Frontal cortex (tissue), 3 donors: ENCODE measurements at regions not wholly inside any gene's neighbourhood (a gene's known extent, or its start where the extent isn't known, plus 50 kb on each side); places are given as distances from the start of the nearest gene placed in this dataset.
A peak's percentile ranks its signal among the peaks of the same experiment; 100 is the strongest.
"Not testable (repeated sequence)": the region's sequence is repeated elsewhere in the genome, so short reads cannot be mapped to it uniquely, and the experiment has no call there.

Source experiments
- DNase-seq, 2 donors: peaks; one replicate each; pipeline ENCODE4 v3.0.0; 2012; ENCODE audit warnings: low spot score in 2 of 2
- FAIRE-seq: peaks from 2 replicates; lab custom pipeline; 2012; peaks lifted over from hg19 to GRCh38; lab: Jason Lieb, UNC
- donor health status: control.
- donor health status: control.
- donor health status: control.

DNA sequence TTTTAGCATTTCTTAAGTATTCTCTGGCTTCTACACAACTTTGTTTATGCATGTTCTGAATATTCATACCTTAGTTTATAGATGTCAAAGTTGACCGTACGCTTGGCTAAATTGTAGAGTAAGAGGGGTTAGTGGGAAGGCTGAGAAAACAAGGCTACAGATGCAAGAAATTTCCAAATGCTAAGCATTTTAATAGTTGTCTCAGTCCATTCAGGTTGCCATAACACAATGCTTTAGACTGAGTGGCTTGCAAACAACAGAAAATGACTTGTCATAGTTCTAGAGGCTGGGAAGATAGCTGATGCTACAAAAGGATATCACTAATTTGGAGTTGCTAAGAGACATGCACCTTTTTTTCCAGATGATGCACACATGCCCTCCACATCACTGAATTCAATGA is 53.0 kb upstream of the C1QTNF3 start:
- DNase-seq, FAIRE-seq: not testable (repeated sequence)

DNA sequence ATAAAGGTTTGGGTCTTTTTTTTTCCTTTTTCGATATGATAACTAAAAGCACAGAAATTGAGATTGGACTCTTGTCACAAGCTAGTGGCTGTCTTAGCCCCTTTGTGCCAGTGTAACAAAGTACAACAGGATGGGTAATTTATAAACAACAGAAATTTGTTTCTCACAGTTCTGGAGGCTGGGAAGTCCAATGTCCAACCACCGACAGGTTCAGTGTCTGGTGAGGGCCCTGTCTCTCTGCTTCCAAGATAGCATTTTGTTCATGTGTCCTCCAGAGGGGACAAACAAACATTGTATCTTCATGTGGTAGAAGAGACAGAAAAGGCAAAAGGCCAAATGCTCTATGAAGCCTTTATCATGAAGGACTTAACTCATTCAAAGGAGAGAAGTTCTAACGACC is 56.9 kb upstream of the C1QTNF3 start:
- not testable (repeated sequence) for FAIRE-seq, DNase-seq

DNA sequence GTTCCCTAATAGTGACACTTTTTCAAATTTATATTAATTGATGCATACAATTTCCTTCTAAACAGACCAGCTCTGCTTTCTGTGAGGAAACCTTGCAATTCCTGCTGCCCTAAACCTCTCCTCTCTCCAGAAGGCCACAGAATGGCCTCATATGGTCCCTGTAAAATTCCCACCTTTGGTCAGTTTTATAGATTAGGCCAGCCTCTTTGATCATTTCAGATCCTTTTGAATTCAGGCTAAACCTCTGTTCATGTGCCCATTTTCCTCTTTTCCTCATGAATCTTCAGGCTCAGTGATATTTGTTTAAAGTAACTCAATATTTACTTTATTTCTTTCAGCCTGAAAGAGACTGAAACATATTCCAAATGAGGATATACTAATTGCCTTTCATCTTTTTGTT is 58.6 kb upstream of the C1QTNF3 start:
- not testable (repeated sequence) for DNase-seq
- FAIRE-seq: peak; percentile 37

DNA sequence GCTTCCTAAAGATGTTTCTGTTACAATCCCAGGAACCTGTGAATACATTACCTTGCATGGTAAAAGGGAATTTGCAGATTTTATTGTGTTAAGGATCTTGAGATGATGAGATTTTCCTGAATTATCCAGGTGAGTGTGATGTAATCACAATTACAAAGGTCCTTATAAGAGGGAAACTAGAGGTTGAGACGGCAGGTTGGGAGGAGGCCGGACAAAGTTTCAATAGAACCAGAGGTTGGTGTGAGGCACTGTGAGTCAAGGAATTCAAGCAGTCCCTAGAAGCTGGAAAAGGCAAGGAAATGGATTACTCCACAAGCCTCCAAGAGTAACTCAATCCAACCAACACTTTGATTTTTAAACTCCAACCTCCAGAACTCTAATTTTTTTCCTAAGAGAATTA is 65.9 kb upstream of the C1QTNF3 start:
- DNase-seq, FAIRE-seq: not testable (repeated sequence)

DNA sequence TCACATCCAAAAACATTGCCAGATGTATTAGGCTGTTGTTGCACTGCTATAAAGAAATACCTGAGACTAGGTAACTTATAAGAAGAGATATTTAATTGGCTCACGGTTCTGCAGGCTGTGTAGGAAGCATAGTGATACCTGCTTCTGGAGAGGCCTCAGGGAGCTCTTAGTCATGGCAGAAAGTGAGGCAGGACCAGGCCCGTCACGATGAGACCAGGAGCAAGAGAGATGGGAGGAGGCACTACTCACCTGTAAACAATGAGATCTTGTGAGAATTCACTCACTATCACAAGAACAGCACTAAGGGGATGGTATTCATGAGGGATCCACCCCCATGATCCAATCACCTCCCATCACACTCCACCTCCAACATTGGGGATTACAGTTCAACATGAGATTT is 81.3 kb upstream of the C1QTNF3 start:
- not testable (repeated sequence) for DNase-seq, FAIRE-seq

DNA sequence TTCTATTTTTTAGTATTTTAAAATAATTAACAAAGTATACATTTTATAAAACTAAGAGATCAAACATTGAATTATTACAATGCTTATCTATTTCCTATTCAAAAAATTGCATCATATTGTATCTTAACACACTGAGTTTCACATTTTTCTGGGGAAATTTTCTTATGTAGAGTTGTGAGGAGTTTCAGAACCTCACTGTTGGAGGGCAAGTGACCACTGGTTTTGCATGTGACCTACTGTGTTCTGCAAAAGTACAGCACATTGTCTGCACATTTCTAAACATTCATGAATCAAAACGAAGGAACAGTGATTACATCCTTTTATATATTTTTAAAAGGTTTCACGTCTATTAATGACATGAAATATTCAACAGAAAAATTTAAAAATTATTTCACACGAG is 82.3 kb upstream of the C1QTNF3 start:
- DNase-seq, FAIRE-seq: not testable (repeated sequence)

DNA sequence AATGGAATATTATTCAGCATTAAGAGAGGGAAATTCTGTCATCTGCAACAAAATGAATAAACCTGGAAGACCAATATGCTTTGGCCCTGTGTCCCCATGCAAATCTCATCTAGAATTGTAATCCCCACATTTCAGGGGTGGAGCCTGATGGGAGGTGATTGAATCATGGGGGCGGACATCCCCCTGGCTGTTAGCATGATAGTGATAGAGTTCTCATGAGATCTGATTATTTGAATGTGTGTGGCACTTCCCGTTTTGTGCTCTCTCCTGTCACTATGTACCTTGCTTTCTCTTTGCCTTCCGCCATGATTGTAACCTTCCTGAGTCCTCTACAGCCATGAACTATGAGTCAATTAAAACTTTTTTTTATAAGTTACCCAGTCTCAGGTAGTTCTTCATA is 83.7 kb upstream of the C1QTNF3 start:
- not testable (repeated sequence) for DNase-seq, FAIRE-seq

DNA sequence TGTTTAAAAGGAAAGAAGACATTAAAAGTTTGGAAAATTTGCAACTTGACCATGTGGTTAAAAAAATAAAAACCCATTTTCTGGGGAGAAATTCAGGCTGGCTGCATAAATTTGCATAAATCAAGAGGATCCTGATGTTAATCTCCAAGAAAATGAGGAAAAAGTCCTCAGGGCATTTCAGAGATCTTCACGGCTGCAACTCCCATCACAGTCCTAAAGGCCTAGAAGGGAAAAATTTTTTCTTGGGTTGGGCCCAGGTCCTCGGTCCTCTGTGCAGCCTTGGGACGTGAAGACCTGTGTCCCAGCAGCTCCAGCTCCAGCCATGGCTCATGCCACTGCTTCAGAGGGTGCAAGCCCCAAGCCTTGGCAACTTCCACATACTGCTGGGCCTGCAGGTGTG is 84.8 kb upstream of the C1QTNF3 start:
- DNase-seq, FAIRE-seq: not testable (repeated sequence)

DNA sequence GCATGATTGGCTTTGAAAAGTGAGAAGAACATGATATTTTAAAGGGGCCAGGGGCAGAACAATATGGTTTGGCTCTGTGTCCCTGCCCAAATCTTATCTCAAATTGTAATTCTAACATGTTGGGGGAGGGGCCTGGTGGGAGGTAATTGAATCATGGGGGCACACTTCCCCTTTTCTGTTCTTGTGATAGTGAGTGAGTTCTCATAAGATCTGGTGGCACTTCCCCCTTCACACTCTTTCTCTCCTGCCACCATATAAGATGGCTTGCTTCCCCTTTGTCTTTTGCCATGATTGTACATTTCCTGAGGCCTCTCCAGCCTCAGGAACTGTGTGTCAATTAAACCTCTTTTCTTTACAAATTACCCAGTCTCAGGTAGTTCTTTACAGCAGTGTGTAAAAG is 85.9 kb upstream of the C1QTNF3 start:
- FAIRE-seq, DNase-seq: not testable (repeated sequence)

DNA sequence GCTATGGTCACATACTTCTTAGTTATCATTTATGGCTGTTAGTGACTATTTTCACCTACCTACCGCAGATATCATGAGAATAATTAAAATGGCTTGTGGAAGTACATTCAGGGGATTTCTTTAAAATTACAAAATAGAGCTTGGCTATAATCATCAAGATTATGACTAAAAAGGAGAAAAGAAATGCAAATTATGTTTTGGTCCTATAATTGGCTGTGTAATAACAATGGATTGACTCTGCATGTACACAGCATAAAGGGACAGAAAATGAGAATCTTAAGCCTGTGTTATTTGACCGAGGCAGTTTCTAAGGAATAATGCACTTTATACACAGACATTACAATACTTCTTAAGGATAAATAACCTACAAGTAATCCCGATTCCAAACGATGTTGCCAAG is 112.0 kb upstream of the C1QTNF3 start:
- not testable (repeated sequence) for DNase-seq, FAIRE-seq

DNA sequence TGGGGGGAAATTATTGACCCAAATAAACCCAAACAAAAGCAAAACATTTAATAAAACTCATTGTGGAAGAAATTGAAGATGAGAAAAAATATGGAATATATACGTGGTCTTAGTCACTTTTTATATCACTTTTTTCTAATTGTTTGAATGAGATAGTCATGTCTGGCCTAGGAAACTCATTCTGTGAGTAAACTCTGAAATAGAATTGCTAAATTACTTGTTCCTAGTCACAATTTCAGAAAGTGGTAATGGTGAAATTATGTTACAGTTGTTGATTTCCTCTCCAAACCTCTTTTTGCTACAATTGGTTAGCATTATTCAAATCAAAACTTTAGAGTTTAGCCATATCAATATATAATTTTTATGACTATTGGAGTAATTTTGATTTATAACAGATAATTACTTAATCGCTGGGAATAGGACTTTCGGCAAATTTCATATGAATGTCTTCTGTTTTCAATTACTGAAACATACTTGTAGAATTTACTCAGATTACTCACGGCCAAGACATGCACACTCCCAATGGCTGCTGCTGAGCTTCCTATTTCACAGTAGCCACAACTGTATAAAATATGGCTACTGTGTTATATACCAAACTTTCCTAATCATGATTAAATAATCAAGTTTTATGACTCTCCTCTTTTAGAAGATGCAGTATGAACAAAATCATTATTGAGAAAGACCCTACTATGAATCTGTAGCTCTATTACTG is 113.8 kb upstream of the C1QTNF3 start:
- not testable (repeated sequence) for FAIRE-seq, DNase-seq

DNA sequence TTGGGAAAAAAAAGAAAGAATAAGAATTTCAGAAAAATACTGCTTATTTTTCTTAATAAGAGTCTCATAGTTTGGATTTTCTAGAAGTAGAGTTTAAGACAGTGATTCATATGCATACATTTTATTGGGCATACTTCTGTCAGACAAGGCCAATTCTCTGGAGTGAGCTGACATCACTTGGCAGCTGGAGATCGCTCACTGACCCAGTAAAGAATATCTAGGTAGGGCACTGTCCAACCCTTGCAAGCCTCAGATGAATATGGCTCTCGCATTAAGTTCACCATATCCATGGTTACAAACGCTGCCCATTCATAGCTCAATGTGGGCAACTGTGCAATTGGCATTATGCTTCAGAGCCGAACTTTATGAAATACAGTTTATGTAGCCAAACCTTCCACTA is 117.9 kb upstream of the C1QTNF3 start:
- FAIRE-seq, DNase-seq: not testable (repeated sequence)

DNA sequence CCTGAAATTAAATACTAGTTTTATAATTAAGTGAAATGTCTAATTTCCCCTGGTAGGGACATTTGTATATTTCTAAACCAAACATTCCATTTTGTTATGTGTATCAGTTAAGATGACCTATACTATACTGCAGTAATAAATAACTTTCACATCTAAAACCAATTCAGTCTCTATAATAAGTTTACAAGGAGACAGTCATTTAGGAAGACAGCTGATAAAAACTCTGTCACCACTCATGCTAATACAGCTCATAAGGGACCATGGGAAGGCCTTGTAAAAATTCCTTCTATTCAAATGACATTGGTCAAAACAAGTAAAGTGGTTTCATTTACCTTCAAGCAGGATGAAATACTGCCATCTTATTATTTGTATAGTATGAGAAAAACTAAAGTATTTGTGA is 128.4 kb upstream of the C1QTNF3 start:
- FAIRE-seq, DNase-seq: not testable (repeated sequence)

DNA sequence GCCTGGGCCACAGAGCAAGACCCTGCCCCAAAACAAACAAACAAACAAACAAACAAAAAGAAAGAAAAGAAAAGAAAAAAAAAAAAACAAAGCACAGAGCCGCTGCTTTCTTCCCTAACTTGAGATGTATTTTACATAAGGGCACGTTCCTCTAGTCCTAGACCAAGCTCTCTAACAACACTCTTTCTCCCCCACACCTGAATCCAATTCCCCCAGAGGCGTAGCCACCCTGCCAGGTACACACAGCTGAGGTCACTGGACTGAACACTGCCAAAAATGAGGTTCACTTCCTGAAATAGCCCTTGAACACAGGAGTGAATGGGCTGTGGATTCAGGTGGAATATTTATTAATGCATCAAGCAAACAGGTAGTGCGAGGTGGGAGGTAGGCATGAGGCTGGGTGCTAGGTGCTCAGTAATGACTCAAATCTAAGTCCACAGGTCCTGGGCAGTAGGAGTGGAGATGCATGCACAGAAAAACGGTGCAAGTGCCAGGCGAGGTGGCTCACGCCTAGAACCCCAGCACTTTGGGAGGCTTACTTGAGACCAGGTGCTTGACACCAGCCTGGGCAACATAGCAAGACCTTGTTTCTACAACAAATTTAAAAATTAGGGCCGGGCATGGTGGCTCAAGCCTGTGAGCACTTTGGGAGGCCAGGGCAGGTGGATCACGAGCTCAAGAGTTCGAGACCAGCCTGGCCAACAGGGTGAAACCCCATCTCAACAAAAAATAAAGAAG is 136.6 kb upstream of the C1QTNF3 start:
- not testable (repeated sequence) for FAIRE-seq, DNase-seq

DNA sequence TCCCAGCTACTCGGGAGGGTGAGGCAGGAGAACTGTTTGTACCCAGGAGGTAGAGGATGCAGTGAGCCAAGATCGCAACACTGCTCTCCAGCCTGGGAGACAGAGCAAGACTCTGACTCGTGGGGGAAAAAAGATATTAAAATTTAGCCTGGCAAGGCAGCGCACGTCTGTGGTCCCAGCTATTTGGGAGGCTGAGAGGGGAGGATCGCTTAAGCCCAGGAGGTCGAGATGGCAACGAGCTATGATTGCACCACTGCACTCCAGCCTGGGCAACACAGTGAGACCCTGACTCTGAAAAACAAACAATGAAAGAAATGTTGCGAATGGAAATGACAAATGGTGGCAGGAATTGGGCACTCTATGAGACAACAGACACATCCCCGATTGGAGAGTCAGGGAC is 137.2 kb upstream of the C1QTNF3 start:
- not testable (repeated sequence) for DNase-seq, FAIRE-seq

DNA sequence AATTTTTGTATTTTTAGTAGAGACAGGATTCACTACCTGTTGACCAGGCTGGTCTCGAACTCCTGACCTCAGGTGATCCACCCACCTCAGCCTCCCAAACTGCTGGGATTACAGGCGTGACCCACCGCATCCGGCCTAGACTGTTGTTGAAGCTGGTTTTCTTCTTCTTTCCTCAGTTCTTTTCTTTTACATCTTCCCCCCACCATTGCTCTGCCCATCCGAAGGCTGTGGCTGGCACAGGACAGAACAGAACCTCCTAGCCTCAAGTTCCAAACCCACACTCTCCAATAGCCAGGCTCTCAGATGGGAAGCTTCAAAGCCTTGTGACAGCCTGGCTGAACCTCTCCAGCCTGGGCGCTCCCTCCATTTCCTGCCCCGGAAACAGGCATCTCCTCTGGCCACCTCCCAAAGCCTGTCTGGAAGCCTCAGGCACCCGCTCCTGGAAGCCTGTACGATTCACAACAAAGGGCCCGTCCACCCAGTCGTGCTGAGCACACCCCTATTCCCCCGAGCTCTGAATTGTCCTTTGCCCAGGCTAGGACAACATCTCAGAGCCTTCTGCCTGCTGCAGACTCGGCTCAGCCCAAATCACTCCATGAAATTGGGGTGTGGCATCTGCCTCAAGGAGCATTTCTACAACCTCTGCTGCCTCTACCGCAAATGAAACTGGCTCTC is 138.1 kb upstream of the C1QTNF3 start:
- not testable (repeated sequence) for FAIRE-seq, DNase-seq

DNA sequence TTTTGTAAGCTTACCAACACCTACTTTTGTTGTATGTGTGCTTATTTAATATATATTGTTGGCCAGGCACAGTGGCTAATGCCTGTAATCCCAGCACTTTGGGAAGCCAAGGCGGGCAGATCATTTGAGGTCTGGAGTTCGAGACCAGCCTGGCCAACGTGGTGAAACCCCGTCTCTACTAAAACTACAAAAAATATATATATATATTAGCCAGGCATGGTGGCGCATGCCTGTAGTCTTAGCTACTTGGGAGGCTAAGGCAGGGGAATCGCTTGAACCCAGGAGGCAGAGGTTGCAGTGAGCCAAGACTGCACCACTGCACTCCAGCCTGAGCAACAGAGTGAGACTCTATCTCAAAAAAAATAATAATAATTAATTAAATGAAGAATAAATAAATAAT is 142.0 kb upstream of the C1QTNF3 start:
- FAIRE-seq, DNase-seq: not testable (repeated sequence)

DNA sequence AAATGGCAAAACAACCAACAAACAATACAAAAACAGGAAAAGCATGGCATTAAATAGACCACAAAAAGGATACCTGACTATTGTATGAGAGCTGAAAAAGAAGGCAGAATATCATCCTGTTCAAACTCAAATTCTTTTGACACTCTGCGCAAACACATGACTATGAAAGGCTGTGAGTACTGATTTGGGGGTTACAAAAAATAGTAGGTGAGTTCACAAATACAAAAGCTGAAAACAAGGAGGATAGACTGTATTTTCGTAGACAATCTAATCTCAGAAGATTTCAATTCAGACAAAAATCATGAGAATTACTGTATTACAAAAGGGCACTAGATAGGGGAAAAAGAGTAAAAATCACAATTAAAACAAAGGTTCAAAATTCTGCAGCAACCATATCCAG is 142.6 kb upstream of the C1QTNF3 start:
- not testable (repeated sequence) for DNase-seq, FAIRE-seq

DNA sequence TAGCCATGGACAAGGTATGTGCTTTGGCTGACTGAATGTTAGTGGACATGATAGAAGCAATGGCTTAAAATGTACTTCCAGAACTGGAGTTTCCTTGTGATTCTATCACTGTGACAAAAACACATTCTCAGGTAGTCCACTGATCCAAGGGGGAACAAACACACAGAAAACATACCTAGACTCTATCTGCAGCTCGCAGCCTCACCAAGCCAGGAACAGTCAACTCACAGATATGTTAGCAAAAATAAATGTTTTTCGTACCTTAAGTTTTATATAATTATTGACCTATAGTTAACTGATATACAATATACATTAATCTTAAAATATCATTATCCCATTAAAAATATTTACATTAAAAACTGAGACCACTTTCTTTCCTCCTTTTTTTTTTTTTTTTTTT is 143.1 kb upstream of the C1QTNF3 start:
- not testable (repeated sequence) for FAIRE-seq, DNase-seq

DNA sequence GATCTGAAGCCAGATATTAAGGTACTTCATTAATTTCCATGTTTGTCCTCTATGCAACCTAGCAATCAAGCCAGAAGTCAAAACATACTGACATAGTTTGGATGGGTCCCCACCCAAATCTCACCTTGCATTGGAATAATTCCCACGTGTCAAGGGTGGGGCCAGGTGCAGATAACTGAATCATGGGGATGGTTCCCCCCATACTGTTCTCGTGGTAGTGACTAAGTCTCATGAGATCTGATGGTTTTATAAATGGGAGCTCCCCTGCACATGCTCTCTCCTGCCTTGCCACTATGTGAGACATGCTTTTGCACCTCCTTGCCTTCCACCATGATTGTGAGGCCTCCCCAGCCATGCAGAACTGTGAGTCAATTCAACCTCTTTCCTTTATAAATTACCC is 143.9 kb upstream of the C1QTNF3 start:
- not testable (repeated sequence) for FAIRE-seq, DNase-seq
